ENCODE measurements at regions not wholly inside any gene's neighbourhood (a gene's known extent, or its start where the extent isn't known, plus 50 kb on each side); places are given as distances from the start of the nearest gene placed in this dataset.

GRCh38 chr5:171509467-171509866 lies 90.0 kb downstream of the FGF18 start:
- intact Hi-C loops (cut with micrococcal nuclease): no loop called here

- intact Hi-C loops (cut with micrococcal nuclease): no loop called here
Observed at GRCh38 chr5:171512397-171512796, 93.0 kb downstream of the FGF18 start.

GRCh38 chr5:171513591-171513990 lies 94.1 kb downstream of the FGF18 start:
- intact Hi-C loops (cut with micrococcal nuclease): no loop called here

GRCh38 chr5:171518916-171519315 lies 99.5 kb downstream of the FGF18 start:
- intact Hi-C loops (cut with micrococcal nuclease): no loop called here

- intact Hi-C loops (cut with micrococcal nuclease): no loop called here
Observed at GRCh38 chr5:171520300-171521174, 101.1 kb downstream of the FGF18 start.

GRCh38 chr5:171521219-171521633 lies 101.8 kb downstream of the FGF18 start:
- intact Hi-C loops (cut with micrococcal nuclease): no loop called here

- intact Hi-C loops (cut with micrococcal nuclease): no loop called here
Observed at GRCh38 chr5:171521679-171522078, 102.2 kb downstream of the FGF18 start.

GRCh38 chr5:171523781-171524180 lies 104.3 kb downstream of the FGF18 start:
- intact Hi-C loops (cut with micrococcal nuclease): no loop called here

- intact Hi-C loops (cut with micrococcal nuclease): no loop called here
Observed at GRCh38 chr5:171524466-171524865, 105.0 kb downstream of the FGF18 start.

GRCh38 chr5:171525085-171525484 lies 105.6 kb downstream of the FGF18 start:
- intact Hi-C loops (cut with micrococcal nuclease): no loop called here

- intact Hi-C loops (cut with micrococcal nuclease): no loop called here
Observed at GRCh38 chr5:171528036-171528435, 108.6 kb downstream of the FGF18 start.

- intact Hi-C loops (cut with micrococcal nuclease): no loop called here
Observed at GRCh38 chr5:171528865-171529614, 109.6 kb downstream of the FGF18 start.

- intact Hi-C loops (cut with micrococcal nuclease): no loop called here
Observed at GRCh38 chr5:171531638-171532037, 112.2 kb downstream of the FGF18 start.

GRCh38 chr5:171533153-171533552 lies 113.7 kb downstream of the FGF18 start:
- intact Hi-C loops (cut with micrococcal nuclease): no loop called here

- intact Hi-C loops (cut with micrococcal nuclease): no loop called here
Observed at GRCh38 chr5:171534043-171534895, 114.8 kb downstream of the FGF18 start.

GRCh38 chr5:171535162-171535561 lies 115.7 kb downstream of the FGF18 start:
- intact Hi-C loops (cut with micrococcal nuclease): no loop called here

GRCh38 chr5:171537070-171537849 lies 117.8 kb downstream of the FGF18 start:
- intact Hi-C loops (cut with micrococcal nuclease): no loop called here

- intact Hi-C loops (cut with micrococcal nuclease): no loop called here
Observed at GRCh38 chr5:171537923-171538537, 118.6 kb downstream of the FGF18 start.

GRCh38 chr5:171538681-171539080 lies 119.2 kb downstream of the FGF18 start:
- intact Hi-C loops (cut with micrococcal nuclease): no loop called here

- intact Hi-C loops (cut with micrococcal nuclease): no loop called here
Observed at GRCh38 chr5:171540865-171541264, 121.4 kb downstream of the FGF18 start.
